ENCODE measurements at regions not wholly inside any gene's neighbourhood (a gene's known extent, or its start where the extent isn't known, plus 50 kb on each side); places are given as distances from the start of the nearest gene placed in this dataset.

- Histone ChIP-seq H4K20me1 (ENCODE audit: control insufficient read depth, insufficient read depth) (no peaks in the 10 kb centered on the region), H3K9me3 (replicated peaks; ENCODE audit: control insufficient read depth, insufficient read depth, low read length) (no peaks in the 10 kb centered on the region), H3K27me3 (replicated peaks in 1 of 2; ENCODE audit: control insufficient read depth in 2 of 2, insufficient read depth in 2 of 2, low read length in 1 of 2) (no peaks in the 10 kb centered on the region), H3K36me3 (ENCODE audit: control insufficient read depth in 2 of 2, insufficient read depth in 2 of 2, low read length in 1 of 2) (no peaks in the 10 kb centered on the region), H2AFZ (ENCODE audit: control insufficient read depth, low read depth, low read length) (no peak overlapping the region), H3K4me1 (ENCODE audit: control insufficient read depth, insufficient read depth, low read length) (no peaks in the 10 kb centered on the region), H3K9ac (ENCODE audit: control insufficient read depth, insufficient read depth, low read length) (no peak overlapping the region), H3K4me3 (no peak overlapping the region), H3K79me2 (ENCODE audit: control insufficient read depth, insufficient read depth, low read length) (no peaks in the 10 kb centered on the region), H3K4me2 (ENCODE audit: control insufficient read depth, insufficient read depth) (no peak overlapping the region), H3K27ac (ENCODE audit: control insufficient read depth, insufficient read depth) (no peak overlapping the region)
- TF ChIP-seq NR2F1 (conservative IDR thresholded peaks at IDR 0.05) (no peak), SUZ12 (IDR thresholded peaks at IDR 0.05; ENCODE audit: unreplicated experiment) (no peak), RFX5 (IDR thresholded peaks at IDR 0.05; ENCODE audit: low read depth, low read length) (no peak), NR2C1 (IDR thresholded peaks at IDR 0.05) (no peak), NFIC (IDR thresholded peaks at IDR 0.05; ENCODE audit: low read depth, low read length) (no peak), IKZF1 (conservative IDR thresholded peaks at IDR 0.05) (no peak), ZBTB4 (CRISPR knock-in tag; IDR thresholded peaks at IDR 0.05) (no peak), FOXK2 (IDR thresholded peaks at IDR 0.05) (no peak), CHD4 (IDR thresholded peaks at IDR 0.05) (no peak), MLLT1 (IDR thresholded peaks at IDR 0.05) (no peak)
- 23% methylated on average over 9 of the region's 9 CpGs for WGBS (ENCODE audit: insufficient coverage, insufficient replicate concordance, low lambda C conversion rate, missing lambda C conversion rate)
- ChIA-PET POLR2A (no interaction called here), RAD21 (ENCODE audit: unreplicated experiment) (no interaction called here), CTCF (no interaction called here), SMC1A (ENCODE audit: uncharacterized antibody, unreplicated experiment) (no interaction called here)
- ATAC-seq (no peak), FAIRE-seq (no peak), DNase-seq (ENCODE audit: low read depth, low spot score) (no peak)
- intact Hi-C loops (cut with micrococcal nuclease; ENCODE audit: unreplicated experiment) (no loop called here), in situ Hi-C loops (cut with MboI) (no loop called here)
- no TSS peak for BruUV-seq (replicated peaks)
Observed at GRCh38 chr10:10644676-10645385, 372.8 kb upstream of the CELF2 start.
